Breast epithelium (tissue), 3 donors: ENCODE measurements at regions not wholly inside any gene's neighbourhood (a gene's known extent, or its start where the extent isn't known, plus 50 kb on each side); places are given as distances from the start of the nearest gene placed in this dataset.

Experiments
- POLR2AphosphoS5 ChIP-seq, 3 donors: sonication (generic); formaldehyde crosslinking; IDR thresholded peaks; one replicate each; pipeline ENCODE4 v1.6.1; 2017; ENCODE audit warnings: antibody characterized with exemption in 3 of 3
- TF ChIP-seq, protein P1 (sequence below), 3 donors: fragments of 450-650 bp; IDR thresholded peaks; one replicate each; pipeline ENCODE4 v1.5.1; 2016 to 2017; ENCODE audit warnings: antibody characterized with exemption in 3 of 3, mild to moderate bottlenecking in 3 of 3, moderate library complexity in 3 of 3

DNA sequence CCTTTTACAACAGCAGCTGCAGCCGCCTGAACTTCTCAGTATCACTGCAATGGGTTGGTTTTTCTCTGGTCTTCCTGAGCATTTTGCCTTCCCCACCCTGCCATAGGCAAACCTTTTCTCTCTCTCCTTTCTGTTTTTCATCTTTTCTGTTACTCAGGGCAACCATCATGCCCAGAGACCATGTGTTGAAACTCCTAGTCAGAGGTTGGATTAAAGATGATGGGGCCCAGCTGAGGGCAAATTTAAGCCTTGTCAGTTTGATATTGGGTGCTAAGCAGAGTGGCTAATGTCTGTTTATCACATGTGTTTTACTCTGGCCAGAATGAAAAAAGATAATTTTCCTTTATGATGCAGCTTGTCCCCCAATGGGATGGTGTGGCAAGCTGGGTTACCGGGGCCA is 107.9 kb upstream of the PMCH start:
- TF ChIP-seq, protein P1, sequence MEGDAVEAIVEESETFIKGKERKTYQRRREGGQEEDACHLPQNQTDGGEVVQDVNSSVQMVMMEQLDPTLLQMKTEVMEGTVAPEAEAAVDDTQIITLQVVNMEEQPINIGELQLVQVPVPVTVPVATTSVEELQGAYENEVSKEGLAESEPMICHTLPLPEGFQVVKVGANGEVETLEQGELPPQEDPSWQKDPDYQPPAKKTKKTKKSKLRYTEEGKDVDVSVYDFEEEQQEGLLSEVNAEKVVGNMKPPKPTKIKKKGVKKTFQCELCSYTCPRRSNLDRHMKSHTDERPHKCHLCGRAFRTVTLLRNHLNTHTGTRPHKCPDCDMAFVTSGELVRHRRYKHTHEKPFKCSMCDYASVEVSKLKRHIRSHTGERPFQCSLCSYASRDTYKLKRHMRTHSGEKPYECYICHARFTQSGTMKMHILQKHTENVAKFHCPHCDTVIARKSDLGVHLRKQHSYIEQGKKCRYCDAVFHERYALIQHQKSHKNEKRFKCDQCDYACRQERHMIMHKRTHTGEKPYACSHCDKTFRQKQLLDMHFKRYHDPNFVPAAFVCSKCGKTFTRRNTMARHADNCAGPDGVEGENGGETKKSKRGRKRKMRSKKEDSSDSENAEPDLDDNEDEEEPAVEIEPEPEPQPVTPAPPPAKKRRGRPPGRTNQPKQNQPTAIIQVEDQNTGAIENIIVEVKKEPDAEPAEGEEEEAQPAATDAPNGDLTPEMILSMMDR (IDR thresholded peaks at IDR 0.05): no peak
- no peak for TF ChIP-seq POLR2AphosphoS5 (IDR thresholded peaks at IDR 0.05)
